ENCODE measurements at regions not wholly inside any gene's neighbourhood (a gene's known extent, or its start where the extent isn't known, plus 50 kb on each side); places are given as distances from the start of the nearest gene placed in this dataset.

GRCh38 chr1:68376441-68376840 is 73.3 kb downstream of the RPE65 start:
- TF ChIP-seq CTCF (conservative IDR thresholded peaks at IDR 0.05; ENCODE audit: low read length) (no peak), EZH2phosphoT487 (IDR thresholded peaks at IDR 0.05; ENCODE audit: borderline replicate concordance) (no peak)
